Endothelial cell of hepatic sinusoid (primary cell): ENCODE measurements at regions not wholly inside any gene's neighbourhood (a gene's known extent, or its start where the extent isn't known, plus 50 kb on each side); places are given as distances from the start of the nearest gene placed in this dataset.

ENCODE experiments used
- in situ Hi-C: cut with HindIII; loops from 2 replicates; pipeline ENCODE4 v1.10.0; 2017; ENCODE audit warnings: low sequenced_read_pairs

- in situ Hi-C loops: no loop called here
Measured at GRCh38 chr2:116645155-116645554, 1169.3 kb upstream of the DDX18 start.

GRCh38 chr2:116668691-116669090 lies 1145.8 kb upstream of the DDX18 start:
- in situ Hi-C loops: no loop called here

- in situ Hi-C loops: no loop called here
Measured at GRCh38 chr2:116669782-116670181, 1144.7 kb upstream of the DDX18 start.

- in situ Hi-C loops: no loop called here
Measured at GRCh38 chr2:116674188-116674587, 1140.3 kb upstream of the DDX18 start.

- in situ Hi-C loops: no loop called here
Measured at GRCh38 chr2:116676776-116677175, 1137.7 kb upstream of the DDX18 start.

GRCh38 chr2:116680256-116680936 lies 1134.1 kb upstream of the DDX18 start:
- in situ Hi-C loops: no loop called here

- in situ Hi-C loops: no loop called here
Measured at GRCh38 chr2:116687371-116687770, 1127.1 kb upstream of the DDX18 start.

GRCh38 chr2:116692988-116693387 lies 1121.5 kb upstream of the DDX18 start:
- in situ Hi-C loops: no loop called here

- in situ Hi-C loops: no loop called here
Measured at GRCh38 chr2:116696223-116696622, 1118.3 kb upstream of the DDX18 start.

- in situ Hi-C loops: no loop called here
Measured at GRCh38 chr2:116696903-116697302, 1117.6 kb upstream of the DDX18 start.

GRCh38 chr2:116706396-116706795 lies 1108.1 kb upstream of the DDX18 start:
- in situ Hi-C loops: loop anchor here (5.0 kb wide), 1 partner anchor 91 kb away; no protein-coding TSS in a partner anchor

GRCh38 chr2:116716038-116716437 lies 1098.5 kb upstream of the DDX18 start:
- in situ Hi-C loops: no loop called here

GRCh38 chr2:116716444-116716843 lies 1098.0 kb upstream of the DDX18 start:
- in situ Hi-C loops: no loop called here

GRCh38 chr2:116717832-116718231 lies 1096.7 kb upstream of the DDX18 start:
- in situ Hi-C loops: no loop called here

- in situ Hi-C loops: no loop called here
Measured at GRCh38 chr2:116718451-116718850, 1096.0 kb upstream of the DDX18 start.

- in situ Hi-C loops: no loop called here
Measured at GRCh38 chr2:116719836-116720235, 1094.7 kb upstream of the DDX18 start.

- in situ Hi-C loops: no loop called here
Measured at GRCh38 chr2:116724550-116724949, 1089.9 kb upstream of the DDX18 start.

- in situ Hi-C loops: no loop called here
Measured at GRCh38 chr2:116732322-116732721, 1082.2 kb upstream of the DDX18 start.

- in situ Hi-C loops: no loop called here
Measured at GRCh38 chr2:116733699-116734098, 1080.8 kb upstream of the DDX18 start.

GRCh38 chr2:116737951-116738350 lies 1076.5 kb upstream of the DDX18 start:
- in situ Hi-C loops: no loop called here

GRCh38 chr2:116747103-116747502 lies 1067.4 kb upstream of the DDX18 start:
- in situ Hi-C loops: no loop called here

GRCh38 chr2:116749994-116750393 lies 1064.5 kb upstream of the DDX18 start:
- in situ Hi-C loops: no loop called here
